Tibial nerve (tissue), 4 donors: ENCODE measurements at regions not wholly inside any gene's neighbourhood (a gene's known extent, or its start where the extent isn't known, plus 50 kb on each side); places are given as distances from the start of the nearest gene placed in this dataset.
"Not testable (repeated sequence)": the region's sequence is repeated elsewhere in the genome, so short reads cannot be mapped to it uniquely, and the experiment has no call there.

ENCODE experiments used
- DNase-seq, 2 donors: peaks; one replicate each; pipeline ENCODE4 v3.0.0-alpha.2; 2019; ENCODE audit warnings: low spot score in 2 of 2
- H3K27ac ChIP-seq, 4 donors: fragments of 200-600 bp; sonication (generic) in 3 of 4; one replicate each; pipeline ENCODE4 v1.5.1; 2017 to 2019; ENCODE audit warnings: mild to moderate bottlenecking in 1 of 4
- H3K27me3 ChIP-seq, 2 donors: fragments of 200-600 bp; sonication (generic) in 1 of 2; one replicate each; pipeline versions ENCODE4 v1.5.1 to v1.6.0; 2017 to 2019
- H3K36me3 ChIP-seq, 3 donors: fragments of 200-600 bp; sonication (generic); one replicate each; pipeline ENCODE4 v1.5.1; 2018 to 2019
- H3K4me1 ChIP-seq, 4 donors: fragments of 200-600 bp; sonication (generic) in 3 of 4; one replicate each; pipeline ENCODE4 v1.5.1; 2017 to 2019
- H3K4me3 ChIP-seq, 4 donors: fragments of 200-600 bp; sonication (generic) in 3 of 4; one replicate each; pipeline ENCODE4 v1.5.1; 2017 to 2019; ENCODE audit warnings: mild to moderate bottlenecking in 1 of 4, moderate library complexity in 1 of 4
- H3K9me3 ChIP-seq, 4 donors: fragments of 200-600 bp; sonication (generic) in 3 of 4; one replicate each; pipeline ENCODE4 v1.5.1; 2017 to 2019
- EP300 ChIP-seq, 2 donors: sonication (generic); formaldehyde crosslinking; IDR thresholded peaks; one replicate each; pipeline ENCODE4 v1.6.1; 2017; ENCODE audit warnings: antibody characterized with exemption in 2 of 2, mild to moderate bottlenecking in 1 of 2
- POLR2A ChIP-seq, 2 donors: fragments of 450-650 bp; IDR thresholded peaks; one replicate each; pipeline ENCODE4 v1.6.1; 2017; ENCODE audit warnings: antibody characterized with exemption in 2 of 2, mild to moderate bottlenecking in 2 of 2, moderate library complexity in 2 of 2
- WGBS, 2 donors: methylation state at CpG; one replicate each; pipeline ENCODE4 v1.1.5; 2018; 5-methylcytosine and 5-hydroxymethylcytosine counted together
- TF ChIP-seq, protein P1 (sequence below), 5 experiments: fragments of 200-600 bp in 3 of 5; fragments of 450-650 bp in 2 of 5; sonication (generic) in 3 of 5; IDR thresholded peaks; one replicate each; pipeline ENCODE4 v1.5.1; 2016 to 2019; ENCODE audit warnings: antibody characterized with exemption in 5 of 5, mild to moderate bottlenecking in 3 of 5, moderate library complexity in 2 of 5

DNA sequence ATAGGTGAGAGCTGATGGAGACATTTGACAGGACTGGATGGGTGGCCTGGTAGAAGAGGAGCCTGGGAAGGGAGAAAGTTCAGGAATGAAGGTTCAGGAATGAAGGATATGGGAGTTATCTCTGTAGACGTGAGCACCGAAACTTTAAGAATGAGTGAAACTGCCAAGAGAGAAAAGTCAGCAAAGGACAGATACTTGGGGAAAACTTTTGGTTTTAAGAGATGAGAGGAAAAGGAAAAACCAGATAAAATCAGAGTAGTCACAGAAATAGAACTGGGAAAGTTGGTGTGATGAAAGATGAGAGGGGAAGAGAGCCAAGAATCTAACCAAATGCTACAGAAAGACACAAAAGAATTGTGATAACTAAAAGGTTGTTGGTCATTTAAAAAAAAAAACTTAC lies 88.9 kb downstream of the PRR15 start:
- no peaks in the 10 kb centered on the region for H3K27me3 ChIP-seq
- H3K27ac ChIP-seq = no peak overlapping the region
- no peaks in the 10 kb centered on the region for H3K4me1 ChIP-seq
- WGBS, 2 donors = 67 to 80% methylated on average over 2 of the region's 2 CpGs
- peaks cover 0 to 19% (median 0%) of the 10 kb centered on the region in 3 donors for H3K36me3 ChIP-seq
- no peak overlapping the region for H3K4me3 ChIP-seq
- TF ChIP-seq EP300 (IDR thresholded peaks at IDR 0.05) (no peak), POLR2A (IDR thresholded peaks at IDR 0.05) (no peak)
- TF ChIP-seq, protein P1, sequence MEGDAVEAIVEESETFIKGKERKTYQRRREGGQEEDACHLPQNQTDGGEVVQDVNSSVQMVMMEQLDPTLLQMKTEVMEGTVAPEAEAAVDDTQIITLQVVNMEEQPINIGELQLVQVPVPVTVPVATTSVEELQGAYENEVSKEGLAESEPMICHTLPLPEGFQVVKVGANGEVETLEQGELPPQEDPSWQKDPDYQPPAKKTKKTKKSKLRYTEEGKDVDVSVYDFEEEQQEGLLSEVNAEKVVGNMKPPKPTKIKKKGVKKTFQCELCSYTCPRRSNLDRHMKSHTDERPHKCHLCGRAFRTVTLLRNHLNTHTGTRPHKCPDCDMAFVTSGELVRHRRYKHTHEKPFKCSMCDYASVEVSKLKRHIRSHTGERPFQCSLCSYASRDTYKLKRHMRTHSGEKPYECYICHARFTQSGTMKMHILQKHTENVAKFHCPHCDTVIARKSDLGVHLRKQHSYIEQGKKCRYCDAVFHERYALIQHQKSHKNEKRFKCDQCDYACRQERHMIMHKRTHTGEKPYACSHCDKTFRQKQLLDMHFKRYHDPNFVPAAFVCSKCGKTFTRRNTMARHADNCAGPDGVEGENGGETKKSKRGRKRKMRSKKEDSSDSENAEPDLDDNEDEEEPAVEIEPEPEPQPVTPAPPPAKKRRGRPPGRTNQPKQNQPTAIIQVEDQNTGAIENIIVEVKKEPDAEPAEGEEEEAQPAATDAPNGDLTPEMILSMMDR (IDR thresholded peaks at IDR 0.05) = no peak
- no peak for DNase-seq
- no peaks in the 10 kb centered on the region for H3K9me3 ChIP-seq

DNA sequence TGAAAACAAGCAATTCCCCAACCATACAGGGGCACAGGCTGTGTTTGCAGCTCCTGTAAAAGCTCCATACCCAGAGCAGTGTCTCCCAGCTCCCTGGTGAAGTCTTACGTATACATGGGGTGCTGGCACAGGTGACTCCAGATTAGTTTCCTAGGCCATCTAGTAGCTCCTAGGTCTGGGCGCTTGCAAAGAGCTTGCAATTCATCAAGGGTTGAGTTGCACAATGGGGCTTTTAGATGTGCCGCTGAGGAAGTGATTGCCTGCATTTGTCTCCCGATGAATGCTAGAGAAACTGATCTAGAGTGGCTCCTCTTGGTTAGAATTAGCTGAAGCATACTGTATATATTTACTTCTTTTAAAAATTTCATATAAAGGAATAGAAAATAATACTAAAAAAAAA lies 90.7 kb downstream of the PRR15 start:
- H3K4me3 ChIP-seq, H3K4me1 ChIP-seq, H3K9me3 ChIP-seq, H3K27me3 ChIP-seq, H3K27ac ChIP-seq, DNase-seq: not testable (repeated sequence)
- WGBS, 2 donors = 65 to 79% methylated on average over 4 of the region's 4 CpGs
- H3K36me3 ChIP-seq = peaks cover 0 to 15% (median 0%) of the 10 kb centered on the region in 3 donors

DNA sequence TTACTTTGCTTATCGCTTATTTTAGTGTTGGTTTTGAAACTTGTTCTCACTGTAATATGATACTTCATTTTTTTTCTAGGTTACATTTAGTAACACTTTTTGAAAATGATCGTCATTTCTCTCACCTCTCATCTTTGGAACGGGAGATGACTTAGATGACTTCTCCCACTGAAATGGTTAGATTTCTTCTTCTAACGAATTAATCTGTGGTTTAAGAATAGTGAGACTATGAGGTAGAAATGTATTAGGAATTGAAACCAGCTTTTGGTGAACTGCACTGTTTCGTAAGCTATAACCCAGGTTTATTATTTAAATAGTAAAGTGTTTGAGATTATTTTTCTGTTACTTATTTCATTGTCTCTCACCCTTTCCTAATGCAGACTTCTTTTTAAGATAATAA lies 93.7 kb downstream of the PRR15 start:
- Histone ChIP-seq H3K4me1 (no peaks in the 10 kb centered on the region), H3K27ac (no peak overlapping the region), H3K36me3 (no peaks in the 10 kb centered on the region), H3K4me3 (no peak overlapping the region), H3K9me3 (no peaks in the 10 kb centered on the region), H3K27me3 (no peaks in the 10 kb centered on the region)
- DNase-seq = no peak
- 80% methylated on average over 5 of the region's 5 CpGs for WGBS, 2 donors
- TF ChIP-seq EP300 (IDR thresholded peaks at IDR 0.05) (no peak), POLR2A (IDR thresholded peaks at IDR 0.05) (no peak)
- TF ChIP-seq, protein P1 (IDR thresholded peaks at IDR 0.05) = no peak

DNA sequence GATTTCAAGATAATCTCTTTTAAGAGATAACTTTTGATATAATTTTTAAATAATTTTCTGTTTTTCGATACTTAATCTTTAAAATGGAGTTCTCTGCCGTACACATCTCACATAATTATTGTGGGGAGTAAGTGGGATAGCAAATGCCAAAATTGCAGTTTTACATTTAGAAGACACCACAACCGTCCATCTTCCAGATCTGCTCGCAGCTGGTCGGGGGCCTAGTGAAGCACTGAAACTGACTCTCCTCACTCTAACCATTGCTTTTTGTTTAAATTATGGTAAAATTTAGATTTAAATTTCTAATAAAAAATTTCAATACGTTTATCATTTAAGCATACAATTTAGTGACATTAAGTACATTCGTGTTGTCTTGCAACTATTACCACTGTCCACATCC lies 94.2 kb downstream of the PRR15 start:
- no peak for DNase-seq
- H3K9me3 ChIP-seq = no peaks in the 10 kb centered on the region
- no peak overlapping the region for H3K4me3 ChIP-seq
- H3K36me3 ChIP-seq = no peaks in the 10 kb centered on the region
- no peak for TF ChIP-seq EP300 (IDR thresholded peaks at IDR 0.05)
- TF ChIP-seq, protein P1 (IDR thresholded peaks at IDR 0.05) = no peak
- TF ChIP-seq POLR2A (IDR thresholded peaks at IDR 0.05) = no peak
- 91 to 93% methylated on average over 7 of the region's 7 CpGs for WGBS, 2 donors
- H3K27me3 ChIP-seq = no peaks in the 10 kb centered on the region
- no peak overlapping the region for H3K27ac ChIP-seq
- H3K4me1 ChIP-seq = no peaks in the 10 kb centered on the region

DNA sequence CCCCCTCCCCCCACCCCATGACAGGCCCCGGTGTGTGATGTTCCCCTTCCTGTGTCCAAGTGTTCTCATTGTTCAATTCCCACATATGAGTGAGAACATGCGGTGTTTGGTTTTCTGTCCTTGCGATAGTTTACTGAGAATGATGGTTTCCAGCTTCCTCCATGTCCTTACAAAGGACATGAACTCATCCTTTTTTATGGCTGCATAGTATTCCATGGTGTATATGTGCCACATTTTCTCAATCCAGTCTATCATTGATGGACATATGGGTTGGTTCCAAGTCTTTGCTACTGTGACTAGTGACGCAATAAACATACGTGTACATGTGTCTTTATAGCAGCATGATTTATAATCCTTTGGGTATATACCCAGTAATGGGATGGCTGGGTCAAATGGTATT lies 95.6 kb downstream of the PRR15 start:
- not testable (repeated sequence) for H3K27ac ChIP-seq, DNase-seq, H3K9me3 ChIP-seq, H3K4me1 ChIP-seq, H3K27me3 ChIP-seq, H3K36me3 ChIP-seq, H3K4me3 ChIP-seq
- WGBS, 2 donors = 91 to 99% methylated on average over 5 of the region's 5 CpGs

DNA sequence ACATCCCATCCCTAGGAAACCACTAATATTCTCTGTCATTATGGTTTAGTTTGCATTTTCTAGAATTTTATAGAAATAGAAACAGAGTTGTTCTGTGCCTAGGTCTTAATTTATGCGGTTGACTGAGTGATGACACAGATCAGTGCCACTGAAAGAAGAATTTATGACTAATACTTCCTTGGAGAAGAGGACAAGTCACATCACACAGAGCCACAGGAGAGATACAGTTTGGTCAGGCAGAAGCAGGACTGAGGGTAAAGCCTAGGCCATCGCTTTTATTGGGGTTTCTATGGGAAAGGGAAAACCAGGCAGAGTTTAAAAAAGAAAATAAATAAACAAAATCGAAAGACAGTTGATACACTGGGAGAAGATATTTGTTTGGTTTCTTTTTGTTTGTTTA lies 99.3 kb downstream of the PRR15 start:
- H3K9me3 ChIP-seq, H3K27ac ChIP-seq, H3K27me3 ChIP-seq, H3K4me1 ChIP-seq, H3K4me3 ChIP-seq, DNase-seq, H3K36me3 ChIP-seq: not testable (repeated sequence)
- WGBS, 2 donors = 90 to 92% methylated on average over 3 of the region's 3 CpGs

DNA sequence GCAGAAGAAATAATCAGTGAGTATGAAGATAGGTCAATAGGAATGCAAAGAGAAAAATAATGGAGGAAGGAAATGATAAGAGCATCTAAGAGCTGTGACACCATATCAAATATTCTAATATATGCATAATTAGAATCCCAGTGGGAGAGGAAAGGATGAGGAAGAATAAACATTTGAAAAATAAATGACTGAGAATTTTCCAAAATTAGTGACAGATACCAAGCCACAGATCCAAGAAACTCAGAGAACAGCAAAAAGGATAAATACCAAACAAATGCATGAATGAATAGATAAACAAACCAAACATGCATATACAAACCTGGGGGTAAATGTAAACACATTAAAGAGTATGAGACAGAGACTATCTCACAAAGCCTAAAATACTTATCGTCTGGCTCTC lies 101.4 kb downstream of the PRR15 start:
- DNase-seq, H3K4me1 ChIP-seq, H3K36me3 ChIP-seq, H3K27me3 ChIP-seq, H3K27ac ChIP-seq, H3K9me3 ChIP-seq, H3K4me3 ChIP-seq: not testable (repeated sequence)
- WGBS, 2 donors = 88% methylated on average over 1 of the region's 1 CpG

DNA sequence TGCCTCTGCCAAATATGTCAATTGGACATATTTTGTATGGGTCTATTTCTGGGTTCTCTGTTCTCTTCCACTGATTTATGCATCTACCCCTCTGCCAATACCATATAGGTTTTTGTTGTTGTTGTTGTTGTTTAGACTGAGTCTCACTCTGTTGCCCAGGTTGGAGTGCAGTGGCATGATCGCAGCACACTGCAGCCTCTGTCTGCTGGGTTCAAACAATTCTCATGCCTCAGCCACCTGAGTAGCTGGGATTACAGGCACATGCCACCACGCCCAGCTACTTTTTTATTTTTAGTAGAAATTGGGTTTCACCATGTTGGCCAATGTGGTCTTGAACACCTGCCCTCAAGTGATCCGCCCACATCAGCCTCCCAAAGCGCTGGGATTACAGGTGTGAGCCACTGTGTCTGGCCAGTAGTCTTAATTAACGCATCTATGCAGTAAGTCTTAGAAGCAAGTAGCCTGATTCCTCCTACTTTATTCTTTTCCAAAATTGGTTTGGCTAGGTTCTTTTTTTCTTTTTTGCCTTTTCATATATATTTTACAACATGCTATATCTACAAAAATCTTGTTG lies 103.5 kb downstream of the PRR15 start:
- H3K4me3 ChIP-seq, H3K4me1 ChIP-seq, H3K9me3 ChIP-seq, H3K36me3 ChIP-seq, H3K27ac ChIP-seq, DNase-seq, H3K27me3 ChIP-seq: not testable (repeated sequence)
- WGBS, 2 donors = 71 to 97% methylated on average over 3 to 5 of the region's 5 CpGs

DNA sequence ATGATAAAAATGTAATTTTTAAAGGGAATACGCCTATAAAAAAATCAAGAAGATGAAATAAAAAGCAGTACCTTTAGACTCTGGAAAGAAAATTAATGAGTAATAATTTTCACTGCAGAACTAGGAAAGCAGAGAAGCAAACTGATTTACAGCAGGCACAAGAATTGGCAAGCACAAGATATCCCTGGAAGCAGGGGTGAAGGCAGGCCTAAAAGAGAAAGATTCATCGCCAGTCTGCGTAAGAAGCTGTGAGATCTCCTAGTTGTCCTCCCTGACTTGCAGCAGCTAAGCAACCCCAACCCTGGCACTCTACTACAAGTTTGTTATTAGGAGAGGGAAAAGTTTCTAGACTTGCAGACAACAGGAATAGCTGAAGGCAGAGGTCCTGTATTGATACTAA lies 107.7 kb downstream of the PRR15 start:
- not testable (repeated sequence) for H3K36me3 ChIP-seq, H3K9me3 ChIP-seq, DNase-seq, H3K27me3 ChIP-seq, H3K4me1 ChIP-seq, H3K4me3 ChIP-seq, H3K27ac ChIP-seq
- WGBS, 2 donors = 78 to 88% methylated on average over 3 of the region's 3 CpGs

DNA sequence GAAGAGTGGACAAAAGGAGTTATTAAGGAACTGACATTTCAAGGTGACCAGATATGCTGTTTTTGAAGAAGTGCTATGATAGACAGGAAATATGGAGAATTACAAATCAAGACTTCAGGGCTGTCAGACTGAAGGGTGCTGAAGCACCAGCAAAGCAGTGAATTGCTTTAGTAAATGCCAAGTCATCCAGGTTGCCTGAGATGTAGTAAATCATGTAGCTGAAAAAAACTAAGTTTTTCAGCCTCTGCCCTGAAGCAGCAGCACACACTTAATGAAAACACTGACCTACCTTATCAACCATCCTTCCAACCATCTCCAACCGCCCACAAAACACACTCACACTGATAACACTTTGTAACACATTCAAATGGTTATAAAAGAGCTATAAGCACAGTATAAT lies 110.0 kb downstream of the PRR15 start:
- 90% methylated on average over 1 of the region's 1 CpG for WGBS, 2 donors
- not testable (repeated sequence) for H3K27ac ChIP-seq, H3K27me3 ChIP-seq, DNase-seq, H3K36me3 ChIP-seq, H3K4me1 ChIP-seq, H3K4me3 ChIP-seq, H3K9me3 ChIP-seq

DNA sequence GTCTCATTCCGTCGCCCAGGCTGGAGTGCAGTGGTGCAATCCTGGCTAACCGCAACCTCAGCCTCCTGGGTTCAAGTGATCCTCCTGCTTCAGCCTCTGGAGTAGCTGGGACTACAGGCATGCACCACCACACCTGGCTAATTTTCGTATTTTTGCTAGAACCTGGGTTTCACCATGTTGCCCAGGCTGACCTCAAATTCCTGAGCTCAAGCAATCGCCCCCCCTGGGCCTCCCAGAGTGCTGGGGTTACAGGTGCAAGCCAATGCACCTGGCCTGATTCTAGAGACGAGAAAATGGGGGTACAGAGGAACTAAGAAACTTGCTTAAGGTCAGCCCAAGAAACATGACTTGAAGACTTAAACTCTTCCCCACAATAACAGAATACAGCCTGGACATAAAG lies 111.0 kb downstream of the PRR15 start:
- not testable (repeated sequence) for H3K4me3 ChIP-seq, H3K9me3 ChIP-seq, H3K4me1 ChIP-seq, DNase-seq, H3K27ac ChIP-seq, H3K36me3 ChIP-seq, H3K27me3 ChIP-seq
- WGBS, 2 donors = 95 to 100% methylated on average over 4 to 5 of the region's 6 CpGs
